Activated CD4-positive, alpha-beta T cell treated with anti-CD3 and anti-CD28 coated beads, Interleukin-2, Interleukin-6, amounts not matched to agents 100 ng/mL and 50 ng/mL, durations not matched to agents 16 hours and 8 hours (primary cell): ENCODE measurements at regions not wholly inside any gene's neighbourhood (a gene's known extent, or its start where the extent isn't known, plus 50 kb on each side); places are given as distances from the start of the nearest gene placed in this dataset.
"Not testable (repeated sequence)": the region's sequence is repeated elsewhere in the genome, so short reads cannot be mapped to it uniquely, and the experiment has no call there.

ENCODE experiments used
- DNase-seq: peaks from one replicate; pipeline ENCODE4 v3.0.0-alpha.2; 2020

GRCh38 chr14:48690349-48690748 is 895.8 kb downstream of the RPS29 start:
- DNase-seq, result no peak

GRCh38 chr14:48686650-48687049 is 899.5 kb downstream of the RPS29 start:
- no peak for DNase-seq

- DNase-seq, result no peak
Measured at GRCh38 chr14:48672506-48672905, 913.7 kb downstream of the RPS29 start.

- no peak for DNase-seq
Measured at GRCh38 chr14:48670939-48671338, 915.2 kb downstream of the RPS29 start.

- no peak for DNase-seq
Measured at GRCh38 chr14:48665077-48665784, 920.9 kb downstream of the RPS29 start.

- no peak for DNase-seq
Measured at GRCh38 chr14:48643241-48643640, 942.9 kb downstream of the RPS29 start.

- DNase-seq, result no peak
Measured at GRCh38 chr14:48628870-48629269, 953.5 kb upstream of the MDGA2 start.

- no peak for DNase-seq
Measured at GRCh38 chr14:48622980-48623379, 947.6 kb upstream of the MDGA2 start.

GRCh38 chr14:48618057-48618456 is 942.7 kb upstream of the MDGA2 start:
- no peak for DNase-seq

GRCh38 chr14:48616931-48617330 is 941.5 kb upstream of the MDGA2 start:
- no peak for DNase-seq

- no peak for DNase-seq
Measured at GRCh38 chr14:48615618-48616017, 940.2 kb upstream of the MDGA2 start.

GRCh38 chr14:48614003-48614402 is 938.6 kb upstream of the MDGA2 start:
- DNase-seq, result no peak

GRCh38 chr14:48606960-48607359 is 931.6 kb upstream of the MDGA2 start:
- DNase-seq, result not testable (repeated sequence)

GRCh38 chr14:48598458-48598857 is 923.1 kb upstream of the MDGA2 start:
- DNase-seq, result no peak

GRCh38 chr14:48586099-48586498 is 910.7 kb upstream of the MDGA2 start:
- DNase-seq, result no peak

GRCh38 chr14:48584031-48584430 is 908.6 kb upstream of the MDGA2 start:
- DNase-seq, result no peak

GRCh38 chr14:48582938-48583337 is 907.5 kb upstream of the MDGA2 start:
- no peak for DNase-seq

- no peak for DNase-seq
Measured at GRCh38 chr14:48580692-48581091, 905.3 kb upstream of the MDGA2 start.

- no peak for DNase-seq
Measured at GRCh38 chr14:48575772-48576171, 900.4 kb upstream of the MDGA2 start.

- no peak for DNase-seq
Measured at GRCh38 chr14:48568688-48569087, 893.3 kb upstream of the MDGA2 start.

GRCh38 chr14:48568252-48568651 is 892.8 kb upstream of the MDGA2 start:
- no peak for DNase-seq

GRCh38 chr14:48563489-48563888 is 888.1 kb upstream of the MDGA2 start:
- DNase-seq, result no peak

- DNase-seq, result not testable (repeated sequence)
Measured at GRCh38 chr14:48561438-48561837, 886.0 kb upstream of the MDGA2 start.

- no peak for DNase-seq
Measured at GRCh38 chr14:48560421-48560820, 885.0 kb upstream of the MDGA2 start.

GRCh38 chr14:48553443-48553842 is 878.0 kb upstream of the MDGA2 start:
- DNase-seq, result no peak
